ENCODE measurements at regions not wholly inside any gene's neighbourhood (a gene's known extent, or its start where the extent isn't known, plus 50 kb on each side); places are given as distances from the start of the nearest gene placed in this dataset.

- no peak for TF ChIP-seq CTCF (IDR thresholded peaks at IDR 0.05)
- TF ChIP-seq ZFX (IDR thresholded peaks at IDR 0.05; ENCODE audit: borderline replicate concordance): no peak
- H3K27ac ChIP-seq: no peak overlapping the region
Observed at GRCh38 chr15:61315471-61315870, 86.4 kb upstream of the RORA start.

- H3K27ac ChIP-seq: no peak overlapping the region
- TF ChIP-seq CTCF (IDR thresholded peaks at IDR 0.05): no peak
- TF ChIP-seq ZFX (IDR thresholded peaks at IDR 0.05; ENCODE audit: borderline replicate concordance): no peak
Observed at GRCh38 chr15:61314427-61314826, 85.3 kb upstream of the RORA start.

GRCh38 chr15:61309617-61310016 lies 80.5 kb upstream of the RORA start:
- TF ChIP-seq ZFX (IDR thresholded peaks at IDR 0.05; ENCODE audit: borderline replicate concordance): no peak
- TF ChIP-seq CTCF (IDR thresholded peaks at IDR 0.05): no peak
- H3K27ac ChIP-seq: no peak overlapping the region

GRCh38 chr15:61309031-61309511 lies 80.0 kb upstream of the RORA start:
- no peak overlapping the region for H3K27ac ChIP-seq
- TF ChIP-seq ZFX (IDR thresholded peaks at IDR 0.05; ENCODE audit: borderline replicate concordance): no peak

GRCh38 chr15:61308437-61308836 lies 79.3 kb upstream of the RORA start:
- no peak for TF ChIP-seq CTCF (IDR thresholded peaks at IDR 0.05)
- no peak for TF ChIP-seq ZFX (IDR thresholded peaks at IDR 0.05; ENCODE audit: borderline replicate concordance)
- H3K27ac ChIP-seq: no peak overlapping the region

- H3K27ac ChIP-seq: no peak overlapping the region
- TF ChIP-seq CTCF (IDR thresholded peaks at IDR 0.05): no peak
- TF ChIP-seq ZFX (IDR thresholded peaks at IDR 0.05; ENCODE audit: borderline replicate concordance): no peak
Observed at GRCh38 chr15:61307474-61307873, 78.4 kb upstream of the RORA start.

GRCh38 chr15:61301701-61302100 lies 72.6 kb upstream of the RORA start:
- H3K27ac ChIP-seq: no peak overlapping the region
- no peak for TF ChIP-seq CTCF (IDR thresholded peaks at IDR 0.05)
- no peak for TF ChIP-seq ZFX (IDR thresholded peaks at IDR 0.05; ENCODE audit: borderline replicate concordance)

GRCh38 chr15:61299075-61299763 lies 70.1 kb upstream of the RORA start:
- TF ChIP-seq ZFX (IDR thresholded peaks at IDR 0.05; ENCODE audit: borderline replicate concordance) (no peak), CTCF (IDR thresholded peaks at IDR 0.05) (no peak)
- H3K27ac ChIP-seq: no peak overlapping the region
